ENCODE measurements at regions not wholly inside any gene's neighbourhood (a gene's known extent, or its start where the extent isn't known, plus 50 kb on each side); places are given as distances from the start of the nearest gene placed in this dataset.

DNA sequence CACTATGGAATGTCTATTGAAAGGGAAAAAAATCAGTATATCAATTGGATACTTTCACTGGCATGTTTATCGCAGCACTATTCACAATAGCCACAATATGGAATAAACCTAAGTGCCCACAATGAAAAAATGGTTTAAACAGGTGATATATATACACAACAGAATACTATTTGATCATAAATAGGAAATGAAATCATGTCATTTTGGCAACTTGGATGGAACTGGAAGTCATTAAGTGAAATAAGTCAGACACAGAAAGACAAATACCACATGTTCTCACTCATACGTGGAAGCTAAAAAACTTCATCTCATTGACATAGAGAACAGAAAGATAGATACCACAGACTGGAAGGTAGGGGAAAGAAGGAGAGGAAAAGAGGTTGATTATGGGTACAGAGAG is 471.6 kb upstream of the FTMT start:
- Histone ChIP-seq H3K27me3 (no peaks in the 10 kb centered on the region), H3K36me3 (no peaks in the 10 kb centered on the region), H3K27ac (no peak overlapping the region), H3K9me3 (no peaks in the 10 kb centered on the region), H3K4me1 (no peaks in the 10 kb centered on the region), H3K4me3 (no peak overlapping the region)
- intact Hi-C loops (cut with DNase I; ENCODE audit: low total_unique reads), result no loop called here
- TF ChIP-seq POLR2A (IDR thresholded peaks at IDR 0.05) (no peak), POLR2AphosphoS5 (IDR thresholded peaks at IDR 0.05) (no peak)
- TF ChIP-seq, protein P1, sequence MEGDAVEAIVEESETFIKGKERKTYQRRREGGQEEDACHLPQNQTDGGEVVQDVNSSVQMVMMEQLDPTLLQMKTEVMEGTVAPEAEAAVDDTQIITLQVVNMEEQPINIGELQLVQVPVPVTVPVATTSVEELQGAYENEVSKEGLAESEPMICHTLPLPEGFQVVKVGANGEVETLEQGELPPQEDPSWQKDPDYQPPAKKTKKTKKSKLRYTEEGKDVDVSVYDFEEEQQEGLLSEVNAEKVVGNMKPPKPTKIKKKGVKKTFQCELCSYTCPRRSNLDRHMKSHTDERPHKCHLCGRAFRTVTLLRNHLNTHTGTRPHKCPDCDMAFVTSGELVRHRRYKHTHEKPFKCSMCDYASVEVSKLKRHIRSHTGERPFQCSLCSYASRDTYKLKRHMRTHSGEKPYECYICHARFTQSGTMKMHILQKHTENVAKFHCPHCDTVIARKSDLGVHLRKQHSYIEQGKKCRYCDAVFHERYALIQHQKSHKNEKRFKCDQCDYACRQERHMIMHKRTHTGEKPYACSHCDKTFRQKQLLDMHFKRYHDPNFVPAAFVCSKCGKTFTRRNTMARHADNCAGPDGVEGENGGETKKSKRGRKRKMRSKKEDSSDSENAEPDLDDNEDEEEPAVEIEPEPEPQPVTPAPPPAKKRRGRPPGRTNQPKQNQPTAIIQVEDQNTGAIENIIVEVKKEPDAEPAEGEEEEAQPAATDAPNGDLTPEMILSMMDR (IDR thresholded peaks at IDR 0.05), result no peak
- DNase-seq (ENCODE audit: low spot score in 2 of 2), result no peak

DNA sequence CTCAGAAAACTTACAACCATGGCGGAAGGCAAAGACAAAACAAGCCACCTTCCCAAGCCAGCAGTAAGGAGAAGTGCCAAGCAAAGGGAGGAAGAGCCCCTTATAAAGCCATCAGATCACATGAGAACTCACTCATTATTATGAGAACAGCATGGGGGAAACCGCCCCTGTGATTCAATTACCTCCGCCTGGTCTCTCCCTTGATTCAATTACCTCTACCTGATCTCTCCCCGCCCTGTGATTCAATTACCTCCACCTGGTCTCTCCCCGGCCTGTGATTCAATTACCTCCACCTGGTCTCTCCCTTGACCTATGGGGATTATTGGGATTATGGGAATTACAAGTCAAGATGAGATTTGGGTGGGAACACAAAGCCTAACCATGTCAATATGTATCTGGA is 467.3 kb upstream of the FTMT start:
- Histone ChIP-seq H3K27ac (no peak overlapping the region), H3K9me3 (no peaks in the 10 kb centered on the region), H3K4me3 (no peak overlapping the region), H3K36me3 (no peaks in the 10 kb centered on the region), H3K27me3 (no peaks in the 10 kb centered on the region), H3K4me1 (no peaks in the 10 kb centered on the region)
- no peak for DNase-seq (ENCODE audit: low spot score in 2 of 2)
- intact Hi-C loops (cut with DNase I; ENCODE audit: low total_unique reads), result no loop called here
- TF ChIP-seq POLR2AphosphoS5 (IDR thresholded peaks at IDR 0.05) (no peak), POLR2A (IDR thresholded peaks at IDR 0.05) (no peak)
- TF ChIP-seq, protein P1 (IDR thresholded peaks at IDR 0.05), result no peak

DNA sequence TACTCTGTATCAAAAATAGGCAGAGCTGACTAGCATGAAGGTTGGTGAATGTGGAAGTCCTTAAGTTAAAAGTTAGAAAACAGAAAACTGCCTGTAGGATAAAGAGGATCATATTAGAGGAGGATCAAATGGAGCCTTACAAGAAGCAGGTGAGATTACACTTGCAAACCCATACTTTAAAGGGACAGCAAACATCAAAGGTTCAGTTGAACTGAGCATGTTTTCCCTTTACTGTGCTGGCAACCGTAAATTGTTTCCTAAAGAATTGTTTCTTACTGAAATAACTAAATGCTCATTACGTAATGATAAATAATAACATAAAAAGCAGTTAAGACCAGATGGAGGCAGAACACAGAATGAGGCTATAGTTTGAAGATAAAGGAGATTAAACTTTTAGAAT is 465.3 kb upstream of the FTMT start:
- H3K4me1 ChIP-seq, result no peaks in the 10 kb centered on the region
- TF ChIP-seq POLR2A (IDR thresholded peaks at IDR 0.05) (no peak), POLR2AphosphoS5 (IDR thresholded peaks at IDR 0.05) (no peak)
- TF ChIP-seq, protein P1 (IDR thresholded peaks at IDR 0.05), result no peak
- H3K9me3 ChIP-seq, result no peaks in the 10 kb centered on the region
- DNase-seq (ENCODE audit: low spot score in 2 of 2), result no peak
- intact Hi-C loops (cut with DNase I; ENCODE audit: low total_unique reads), result no loop called here
- no peaks in the 10 kb centered on the region for H3K36me3 ChIP-seq
- no peaks in the 10 kb centered on the region for H3K27me3 ChIP-seq
- H3K27ac ChIP-seq, result no peak overlapping the region
- H3K4me3 ChIP-seq, result no peak overlapping the region

DNA sequence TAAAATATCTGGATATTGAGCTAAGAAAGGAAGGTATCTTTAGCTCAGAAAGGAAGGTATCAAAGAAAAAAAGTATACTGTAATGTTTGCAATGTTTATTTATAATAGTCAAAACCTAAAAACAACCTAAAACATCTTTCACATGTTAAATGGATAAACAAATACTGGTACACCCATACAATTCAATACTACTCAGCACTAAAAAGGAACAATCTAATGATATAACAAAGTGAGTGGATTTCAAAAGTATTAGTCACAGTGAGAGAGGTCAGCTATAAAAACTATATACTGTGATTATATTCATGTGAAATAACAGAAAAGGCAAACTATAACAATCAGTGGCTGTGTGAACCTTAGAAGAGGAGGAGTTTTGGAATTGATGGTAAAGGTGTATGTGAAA is 455.0 kb upstream of the FTMT start:
- no peak overlapping the region for H3K4me3 ChIP-seq
- H3K9me3 ChIP-seq, result no peaks in the 10 kb centered on the region
- no peaks in the 10 kb centered on the region for H3K4me1 ChIP-seq
- DNase-seq (ENCODE audit: low spot score in 2 of 2), result no peak
- no peaks in the 10 kb centered on the region for H3K36me3 ChIP-seq
- intact Hi-C loops (cut with DNase I; ENCODE audit: low total_unique reads), result loop anchor here (5.0 kb wide), 1 partner anchor 521 kb away; no protein-coding TSS in a partner anchor
- TF ChIP-seq POLR2AphosphoS5 (IDR thresholded peaks at IDR 0.05) (no peak), POLR2A (IDR thresholded peaks at IDR 0.05) (no peak)
- TF ChIP-seq, protein P1 (IDR thresholded peaks at IDR 0.05), result no peak
- no peaks in the 10 kb centered on the region for H3K27me3 ChIP-seq
- H3K27ac ChIP-seq, result no peak overlapping the region

DNA sequence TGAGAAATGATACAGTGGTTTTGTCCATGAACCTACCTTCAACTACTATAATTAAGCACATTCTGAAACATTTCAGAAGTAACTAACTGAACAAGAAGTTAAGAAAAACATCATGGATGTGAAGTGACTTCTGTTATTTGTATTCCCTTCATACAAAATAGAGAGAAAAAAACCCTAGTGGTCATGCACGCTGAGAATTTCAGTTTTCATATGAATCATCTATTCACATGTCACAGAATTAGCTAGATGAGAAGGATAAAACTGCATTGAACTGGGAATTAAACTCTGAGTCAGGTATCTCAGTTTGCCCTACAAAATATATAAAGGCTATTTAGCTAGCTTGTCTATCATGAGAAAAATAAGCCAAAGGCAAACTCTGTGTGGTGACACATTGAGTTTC is 451.8 kb upstream of the FTMT start:
- H3K36me3 ChIP-seq, result no peaks in the 10 kb centered on the region
- H3K9me3 ChIP-seq, result no peaks in the 10 kb centered on the region
- H3K27ac ChIP-seq, result no peak overlapping the region
- intact Hi-C loops (cut with DNase I; ENCODE audit: low total_unique reads), result loop anchor here (5.0 kb wide), 1 partner anchor 517 kb away; no protein-coding TSS in a partner anchor
- H3K4me3 ChIP-seq, result no peak overlapping the region
- H3K27me3 ChIP-seq, result no peaks in the 10 kb centered on the region
- no peaks in the 10 kb centered on the region for H3K4me1 ChIP-seq
- TF ChIP-seq POLR2A (IDR thresholded peaks at IDR 0.05) (no peak), POLR2AphosphoS5 (IDR thresholded peaks at IDR 0.05) (no peak)
- TF ChIP-seq, protein P1 (IDR thresholded peaks at IDR 0.05), result no peak
- DNase-seq (ENCODE audit: low spot score in 2 of 2), result no peak
